Dedifferentiated amniotic fluid mesenchymal stem cell (primary cell): ENCODE measurements at regions not wholly inside any gene's neighbourhood (a gene's known extent, or its start where the extent isn't known, plus 50 kb on each side); places are given as distances from the start of the nearest gene placed in this dataset.
"Not testable (repeated sequence)": the region's sequence is repeated elsewhere in the genome, so short reads cannot be mapped to it uniquely, and the experiment has no call there.

Experiments
- DNase-seq: peaks from one replicate; pipeline ENCODE4 v3.0.0-alpha.2; 2016; ENCODE audit errors: extremely low spot score

DNA sequence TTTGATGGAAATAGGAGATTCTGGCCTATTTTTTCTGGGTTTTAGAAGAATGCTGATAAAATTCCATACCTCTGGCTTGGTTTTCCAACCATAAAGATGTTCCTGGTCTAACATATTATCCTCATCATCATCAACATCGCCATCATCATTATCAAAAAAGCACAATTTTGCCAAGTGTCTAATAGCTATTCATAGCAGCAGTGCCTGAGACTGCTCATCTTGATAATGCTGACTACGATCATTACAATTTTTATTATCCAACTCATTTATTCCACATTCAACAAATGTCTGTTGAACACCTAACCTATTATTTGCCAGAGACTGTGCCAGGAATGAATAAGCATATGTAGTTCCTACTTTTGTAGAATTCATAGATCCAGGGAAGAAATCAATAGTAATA is 303.5 kb upstream of the GATB start:
- DNase-seq, result no peak

DNA sequence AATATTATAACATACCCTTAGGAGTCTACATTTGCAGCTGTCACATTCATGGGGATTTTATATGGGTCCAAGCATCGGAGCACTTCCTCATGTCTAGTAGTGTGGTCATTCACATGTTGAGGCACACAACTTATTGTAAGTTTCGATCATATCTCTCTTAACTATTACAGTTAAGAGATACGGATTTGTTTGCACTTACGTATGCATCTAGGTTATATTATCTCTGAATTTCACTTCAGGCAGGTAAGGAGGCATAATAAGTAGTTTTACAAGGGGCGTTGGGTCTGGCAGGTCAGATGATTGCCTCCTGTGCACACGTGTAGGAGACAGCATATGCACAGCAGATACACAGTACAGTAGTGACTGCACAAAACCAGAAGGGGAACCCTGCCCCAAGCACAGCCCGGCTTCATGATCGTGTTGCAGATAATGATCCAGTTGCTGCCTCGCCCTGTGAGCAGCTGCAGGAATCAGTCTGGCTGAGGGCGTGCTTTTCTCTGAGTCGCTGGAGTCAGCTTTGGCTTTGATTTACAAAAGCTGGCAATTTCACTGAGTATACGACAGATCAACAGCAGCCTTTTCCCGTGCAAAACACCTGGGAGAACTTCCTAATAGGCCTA is 302.9 kb upstream of the GATB start:
- DNase-seq, result no peak

DNA sequence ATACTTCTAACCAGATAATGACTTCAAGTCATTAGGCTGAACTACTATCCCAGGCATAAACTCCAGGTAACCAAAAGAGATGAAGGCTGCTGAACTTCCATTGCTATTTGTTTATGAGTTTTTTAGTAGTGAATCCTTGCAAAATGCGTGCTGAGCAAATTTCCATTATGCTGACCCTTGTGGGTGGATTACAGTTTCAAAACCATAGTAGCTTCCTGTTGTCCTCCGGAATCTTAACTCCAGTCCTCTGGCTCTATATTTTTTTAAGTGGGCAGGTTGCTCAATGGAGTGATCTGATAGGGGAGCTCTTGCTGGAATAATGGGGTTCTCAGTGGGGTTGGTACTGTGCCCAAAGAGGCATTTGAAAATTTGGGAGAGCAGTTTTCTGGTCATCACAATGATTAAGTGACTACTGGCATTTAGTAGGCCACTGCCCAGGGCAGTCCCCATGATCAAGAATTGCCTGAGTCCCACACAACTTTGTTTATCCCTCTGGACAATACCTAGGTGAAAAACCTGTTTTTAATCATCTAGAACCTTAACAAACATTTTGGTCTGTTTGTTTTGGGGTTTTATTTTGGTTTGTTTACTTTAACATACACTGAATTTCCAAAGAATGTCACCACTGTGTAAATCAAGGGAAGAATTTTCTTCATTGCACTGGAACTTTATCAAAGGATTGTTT is 302.3 kb upstream of the GATB start:
- no peak for DNase-seq

DNA sequence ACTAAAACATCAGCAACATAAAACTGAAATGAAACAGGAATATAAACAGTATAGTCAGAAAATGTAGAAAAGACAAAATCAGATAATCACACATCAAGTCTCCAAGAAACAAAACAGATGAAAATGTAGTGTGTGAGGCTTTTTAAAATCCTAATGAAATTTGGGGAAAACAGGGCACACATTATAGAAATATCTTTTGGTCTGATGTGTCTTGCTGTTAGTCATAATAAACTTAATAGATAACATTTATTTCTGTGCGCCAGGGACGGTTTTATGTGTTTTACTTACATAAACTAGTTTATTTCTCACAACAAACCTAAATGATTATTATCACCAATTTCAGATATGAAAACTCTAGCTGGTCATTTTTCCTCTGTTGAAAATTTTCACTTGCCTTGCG is 293.9 kb upstream of the GATB start:
- no peak for DNase-seq

GRCh38 chr4:152052451-152053057 is 291.7 kb upstream of the GATB start:
- no peak for DNase-seq

DNA sequence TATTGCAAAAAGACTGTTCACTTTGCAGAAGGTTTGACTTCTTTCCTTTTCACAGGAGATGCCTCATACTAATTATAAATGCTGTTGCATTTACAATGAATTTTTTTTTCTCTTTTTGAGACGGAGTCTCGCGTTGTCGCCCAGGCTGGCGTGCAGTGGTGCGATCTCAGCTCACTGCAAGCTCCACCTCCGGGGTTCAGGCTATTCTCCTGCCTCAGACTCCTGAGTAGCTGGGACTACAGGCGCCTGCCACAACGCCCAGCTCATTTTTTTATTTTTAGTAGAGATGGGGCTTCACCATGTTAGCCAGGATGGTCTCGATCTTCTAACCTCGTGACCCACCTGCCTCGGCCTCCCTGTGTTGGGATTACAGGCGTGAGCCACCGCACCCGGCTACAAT is 290.5 kb upstream of the GATB start:
- not testable (repeated sequence) for DNase-seq

GRCh38 chr4:152050106-152050505 is 289.3 kb upstream of the GATB start:
- no peak for DNase-seq

- DNase-seq, result no peak
Observed at GRCh38 chr4:152047451-152047850, 286.6 kb upstream of the GATB start.

- DNase-seq, result no peak
Observed at GRCh38 chr4:152045807-152046571, 285.2 kb upstream of the GATB start.

DNA sequence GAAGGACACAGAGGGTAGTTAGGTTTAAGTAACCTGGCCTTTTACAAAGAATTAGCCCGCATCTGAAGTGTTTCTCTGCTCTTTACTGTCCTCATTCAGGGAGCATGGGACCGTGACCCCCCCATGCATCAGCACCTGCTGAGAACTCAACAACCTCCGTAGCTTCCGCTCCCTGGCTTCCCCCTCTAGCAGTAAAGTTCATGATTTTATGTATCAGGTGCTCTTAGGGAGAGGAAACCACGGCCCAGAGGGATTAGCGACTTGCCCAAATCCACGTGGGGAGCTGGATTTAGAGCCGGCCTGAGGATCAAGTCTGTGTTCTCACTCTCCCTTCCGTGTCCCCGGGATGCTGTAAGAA is 284.6 kb upstream of the GATB start:
- DNase-seq, result no peak

DNA sequence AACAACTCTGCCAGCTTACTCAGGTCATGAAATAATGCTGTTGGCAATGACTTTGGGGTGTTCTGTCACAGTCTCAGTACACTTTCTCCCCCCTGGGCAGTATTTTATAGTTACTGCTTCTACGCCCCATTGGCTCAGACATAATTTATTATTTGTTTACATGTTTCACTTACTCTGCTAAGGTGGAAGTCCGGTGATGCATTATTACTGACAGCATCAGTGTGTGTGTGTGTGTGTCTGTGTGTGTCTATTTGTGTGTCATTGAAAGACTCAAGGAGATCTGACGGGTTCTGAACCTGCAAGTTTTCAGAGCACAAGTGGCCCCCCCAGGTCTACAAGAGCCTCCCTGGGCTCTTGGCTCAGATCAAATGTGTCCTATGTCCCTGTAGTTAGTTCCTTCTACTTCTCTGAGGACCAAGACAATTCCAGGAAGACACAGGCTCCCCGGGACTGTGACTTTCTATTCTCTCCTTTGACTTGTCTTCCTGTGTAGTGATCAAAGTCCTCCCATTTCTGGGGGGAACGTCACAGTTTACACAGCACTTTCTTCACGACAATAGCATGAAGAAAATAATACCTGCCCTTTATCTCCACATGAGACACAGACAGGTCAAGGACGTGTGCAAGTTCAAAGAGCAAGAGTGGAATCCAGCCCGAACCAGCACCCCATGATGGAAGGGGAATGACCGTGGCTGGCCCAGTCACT is 283.7 kb upstream of the GATB start:
- DNase-seq, result no peak

DNA sequence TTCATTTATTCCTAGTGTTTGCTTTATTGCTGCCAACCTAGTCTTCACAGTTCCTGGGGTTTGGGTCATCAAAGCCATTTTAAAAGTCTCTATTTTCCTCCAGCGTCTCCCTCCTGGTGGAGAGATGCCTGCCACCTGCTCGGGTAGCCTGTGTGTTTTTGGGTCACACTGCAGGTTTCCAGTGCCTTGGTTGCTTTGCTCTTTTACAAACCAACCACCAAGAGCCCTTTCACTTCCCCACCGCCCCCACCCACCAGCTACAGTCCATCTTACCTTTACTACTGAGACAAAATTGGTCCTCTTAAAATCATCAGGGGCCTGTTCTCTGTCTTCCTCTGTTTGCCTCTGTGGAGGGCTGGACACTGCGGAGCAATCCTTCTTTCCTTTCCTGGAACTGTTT is 280.5 kb upstream of the GATB start:
- no peak for DNase-seq

- DNase-seq, result no peak
Observed at GRCh38 chr4:152039691-152040090, 278.9 kb upstream of the GATB start.

DNA sequence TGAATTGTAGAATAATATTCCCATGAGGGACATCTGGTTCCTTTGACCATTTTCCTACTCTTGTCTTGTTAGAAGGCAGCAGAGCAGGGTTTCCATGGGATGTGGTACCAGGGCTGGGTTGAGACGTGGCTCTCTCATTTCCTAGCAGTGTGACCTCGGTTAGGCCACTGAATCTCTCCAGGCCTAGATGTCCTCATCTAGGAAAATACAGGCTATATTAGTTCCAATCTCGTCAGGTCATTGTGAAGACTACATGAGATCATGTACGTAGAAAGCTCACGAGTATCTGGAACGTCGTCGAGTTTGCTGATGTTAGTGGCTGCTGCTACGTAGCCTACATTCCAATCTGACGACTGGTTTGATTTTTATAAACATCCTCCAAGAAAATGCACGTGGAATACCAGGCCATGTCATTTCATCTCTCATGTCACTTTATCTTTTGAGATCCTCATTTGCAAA is 278.2 kb upstream of the GATB start:
- DNase-seq, result no peak

DNA sequence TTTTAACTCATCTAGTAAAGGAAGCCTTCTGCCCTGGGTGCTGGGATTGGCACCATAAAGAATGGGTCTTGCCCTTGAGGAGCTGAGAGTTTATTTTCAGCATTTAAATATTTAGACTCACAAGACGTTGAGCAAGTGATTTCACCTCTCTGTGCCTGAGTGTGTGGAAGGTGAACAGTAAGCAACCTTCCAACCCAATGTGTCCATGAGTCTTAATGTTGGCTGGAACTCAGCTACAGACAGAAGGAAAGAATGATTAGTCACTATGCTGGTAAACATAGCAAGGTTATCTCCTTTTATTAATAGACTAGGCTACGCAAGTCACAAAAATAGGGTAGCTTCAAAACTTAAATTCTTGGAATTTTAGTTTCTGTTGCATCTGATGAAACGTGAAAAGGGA is 277.4 kb upstream of the GATB start:
- no peak for DNase-seq

- no peak for DNase-seq
Observed at GRCh38 chr4:152037435-152037834, 276.6 kb upstream of the GATB start.

DNA sequence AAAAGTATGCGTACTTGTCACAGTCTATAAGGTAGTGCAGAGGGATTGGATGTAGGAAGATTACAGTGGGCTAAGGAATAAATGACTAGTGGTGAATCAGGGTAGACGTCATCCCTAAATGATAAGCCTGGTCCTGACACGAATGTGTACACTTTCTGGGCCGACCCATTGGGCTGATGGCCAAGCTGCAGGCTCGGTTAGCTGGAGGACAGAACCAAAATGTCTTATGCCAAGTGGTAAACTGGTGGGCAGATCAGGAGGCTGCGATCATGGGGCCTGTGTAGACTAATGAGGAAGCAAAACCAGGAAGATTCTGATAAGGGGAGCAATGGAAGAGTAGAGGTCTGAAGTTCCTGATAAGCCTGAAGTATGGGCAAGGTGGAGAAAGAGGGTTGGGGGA is 272.8 kb upstream of the GATB start:
- no peak for DNase-seq

- DNase-seq, result peak; percentile 44
Observed at GRCh38 chr4:152032722-152033131, 271.9 kb upstream of the GATB start.

DNA sequence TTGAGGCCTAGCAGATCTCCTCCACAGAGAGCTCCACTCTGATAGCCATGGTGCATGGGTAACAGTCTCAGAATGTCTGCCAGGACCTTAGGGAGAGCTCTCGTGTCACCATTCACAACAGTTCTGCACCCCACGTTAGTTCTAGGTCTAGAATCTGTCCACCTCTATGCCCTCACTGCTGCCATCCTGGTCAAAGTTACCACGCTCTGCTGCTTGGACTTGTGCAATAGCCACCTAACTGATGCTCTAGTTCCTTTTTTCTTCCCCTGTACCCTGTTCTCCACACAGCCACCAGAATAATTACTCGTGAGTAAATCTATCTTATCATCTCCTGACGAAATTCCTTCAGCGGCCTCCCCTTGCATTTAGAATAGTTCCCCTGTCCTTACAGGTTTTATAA is 268.8 kb upstream of the GATB start:
- no peak for DNase-seq

GRCh38 chr4:152028131-152028530 is 267.3 kb upstream of the GATB start:
- DNase-seq, result no peak

- DNase-seq, result no peak
Observed at GRCh38 chr4:152024881-152025280, 264.1 kb upstream of the GATB start.

GRCh38 chr4:152023674-152024073 is 262.9 kb upstream of the GATB start:
- DNase-seq, result no peak
